ENCODE measurements at regions not wholly inside any gene's neighbourhood (a gene's known extent, or its start where the extent isn't known, plus 50 kb on each side); places are given as distances from the start of the nearest gene placed in this dataset.
A peak's percentile ranks its signal among the peaks of the same experiment; 100 is the strongest.

DNA sequence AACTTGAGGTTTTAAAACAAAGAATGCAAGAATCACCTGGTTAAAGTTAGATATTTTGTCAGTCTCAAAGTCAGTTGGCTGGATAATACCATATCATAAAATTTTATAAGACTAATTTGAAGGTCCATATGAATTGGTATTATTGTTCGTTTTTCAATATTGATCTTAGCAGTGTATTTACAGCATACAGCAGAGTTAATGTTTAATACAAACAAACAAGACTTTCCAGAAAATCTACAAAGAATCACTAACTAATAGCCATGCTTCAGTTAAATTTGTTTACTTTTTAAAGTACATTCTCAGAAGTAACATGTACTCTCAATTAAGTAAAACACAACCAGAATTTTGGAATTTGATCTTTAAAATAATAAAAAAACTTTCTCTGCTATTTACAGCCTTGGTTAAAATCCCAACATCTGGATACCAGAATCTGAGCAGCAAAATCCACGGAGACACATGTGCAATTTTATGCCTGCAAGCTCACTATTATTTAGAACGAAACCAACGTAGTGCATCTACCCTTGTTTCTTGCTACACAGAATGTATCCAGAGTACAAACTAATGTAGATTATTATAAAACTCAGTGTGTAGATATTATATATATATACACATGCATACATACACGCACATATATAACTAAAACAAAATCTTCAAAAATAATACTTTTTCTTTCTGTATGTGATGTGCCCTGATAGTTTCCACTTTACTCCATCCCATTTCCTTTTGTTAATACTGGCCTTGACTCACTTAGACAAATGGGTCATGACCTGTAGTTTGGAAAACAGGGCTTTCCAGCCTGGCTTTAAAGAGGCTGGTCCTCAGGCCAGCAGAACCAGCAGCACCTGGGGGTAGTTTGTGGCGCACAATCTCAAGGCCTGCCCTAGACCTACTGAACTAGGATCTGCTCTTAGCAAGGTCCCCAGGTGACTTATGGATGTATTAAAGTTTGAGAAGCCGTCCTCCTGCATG lies 63.6 kb upstream of the ERG start (continued):
- TF ChIP-seq HES4 (CRISPR knock-in tag; IDR thresholded peaks at IDR 0.05; ENCODE audit: borderline replicate concordance) (no peak), BCL6 (CRISPR knock-in tag; IDR thresholded peaks at IDR 0.05) (peak; percentile 52; the same call in 1 of the 2 replicates), HOXA9 (CRISPR knock-in tag; IDR thresholded peaks at IDR 0.05; ENCODE audit: borderline replicate concordance) (no peak), CENPT (CRISPR knock-in tag; IDR thresholded peaks at IDR 0.05; ENCODE audit: low read depth) (no peak), RARA (CRISPR knock-in tag; IDR thresholded peaks at IDR 0.05) (peak; percentile 56), ATF2 (CRISPR knock-in tag; IDR thresholded peaks at IDR 0.05) (no peak), TBX3 (IDR thresholded peaks at IDR 0.05; ENCODE audit: borderline replicate concordance) (peak; percentile 67; the same call in 1 of the 2 replicates), ZNF292 (CRISPR knock-in tag; IDR thresholded peaks at IDR 0.05; ENCODE audit: borderline replicate concordance, low read depth) (no peak), HHEX (CRISPR knock-in tag; IDR thresholded peaks at IDR 0.05) (peak; percentile 76), SOX13 (IDR thresholded peaks at IDR 0.05) (no peak), SOX13 (CRISPR knock-in tag; conservative IDR thresholded peaks at IDR 0.05 in 1 of 2, IDR thresholded peaks at IDR 0.05 in 1 of 2) (peak in 1 of 2 experiments; percentile 51; a peak in 1 of 4 replicates), FOXA1 (IDR thresholded peaks at IDR 0.05) (no peak), FOXA1 (CRISPR knock-in tag; IDR thresholded peaks at IDR 0.05) (no peak), ZNF414 (CRISPR knock-in tag; IDR thresholded peaks at IDR 0.05) (no peak)
- TF ChIP-seq, protein P1, sequence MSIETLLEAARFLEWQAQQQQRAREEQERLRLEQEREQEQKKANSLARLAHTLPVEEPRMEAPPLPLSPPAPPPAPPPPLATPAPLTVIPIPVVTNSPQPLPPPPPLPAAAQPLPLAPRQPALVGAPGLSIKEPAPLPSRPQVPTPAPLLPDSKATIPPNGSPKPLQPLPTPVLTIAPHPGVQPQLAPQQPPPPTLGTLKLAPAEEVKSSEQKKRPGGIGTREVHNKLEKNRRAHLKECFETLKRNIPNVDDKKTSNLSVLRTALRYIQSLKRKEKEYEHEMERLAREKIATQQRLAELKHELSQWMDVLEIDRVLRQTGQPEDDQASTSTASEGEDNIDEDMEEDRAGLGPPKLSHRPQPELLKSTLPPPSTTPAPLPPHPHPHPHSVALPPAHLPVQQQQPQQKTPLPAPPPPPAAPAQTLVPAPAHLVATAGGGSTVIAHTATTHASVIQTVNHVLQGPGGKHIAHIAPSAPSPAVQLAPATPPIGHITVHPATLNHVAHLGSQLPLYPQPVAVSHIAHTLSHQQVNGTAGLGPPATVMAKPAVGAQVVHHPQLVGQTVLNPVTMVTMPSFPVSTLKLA (IDR thresholded peaks at IDR 0.05) = no peak
- TF ChIP-seq, protein P2, sequence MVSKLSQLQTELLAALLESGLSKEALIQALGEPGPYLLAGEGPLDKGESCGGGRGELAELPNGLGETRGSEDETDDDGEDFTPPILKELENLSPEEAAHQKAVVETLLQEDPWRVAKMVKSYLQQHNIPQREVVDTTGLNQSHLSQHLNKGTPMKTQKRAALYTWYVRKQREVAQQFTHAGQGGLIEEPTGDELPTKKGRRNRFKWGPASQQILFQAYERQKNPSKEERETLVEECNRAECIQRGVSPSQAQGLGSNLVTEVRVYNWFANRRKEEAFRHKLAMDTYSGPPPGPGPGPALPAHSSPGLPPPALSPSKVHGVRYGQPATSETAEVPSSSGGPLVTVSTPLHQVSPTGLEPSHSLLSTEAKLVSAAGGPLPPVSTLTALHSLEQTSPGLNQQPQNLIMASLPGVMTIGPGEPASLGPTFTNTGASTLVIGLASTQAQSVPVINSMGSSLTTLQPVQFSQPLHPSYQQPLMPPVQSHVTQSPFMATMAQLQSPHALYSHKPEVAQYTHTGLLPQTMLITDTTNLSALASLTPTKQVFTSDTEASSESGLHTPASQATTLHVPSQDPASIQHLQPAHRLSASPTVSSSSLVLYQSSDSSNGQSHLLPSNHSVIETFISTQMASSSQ (IDR thresholded peaks at IDR 0.05; ENCODE audit: low read depth) = peak; percentile 74
- TF ChIP-seq, protein P2 (CRISPR knock-in tag; IDR thresholded peaks at IDR 0.05; ENCODE audit: borderline replicate concordance) = no peak
